Endodermal cell (in vitro differentiated cells): ENCODE measurements at regions not wholly inside any gene's neighbourhood (a gene's known extent, or its start where the extent isn't known, plus 50 kb on each side); places are given as distances from the start of the nearest gene placed in this dataset.
A peak's percentile ranks its signal among the peaks of the same experiment; 100 is the strongest.
"Not testable (repeated sequence)": the region's sequence is repeated elsewhere in the genome, so short reads cannot be mapped to it uniquely, and the experiment has no call there.

Experiments used
- DNase-seq: peaks from one replicate; pipeline ENCODE4 v3.0.0-alpha.2; 2017
- H3K27ac ChIP-seq: 2 replicates; pipeline ENCODE4 v1.5.1; 2013; ENCODE audit warnings: mild to moderate bottlenecking, low read depth, low read length, moderate library complexity
- H3K27me3 ChIP-seq: 2 replicates; pipeline ENCODE4 v1.6.1; 2013; ENCODE audit warnings: mild to moderate bottlenecking, low read length, moderate library complexity; ENCODE audit not compliant: insufficient read depth, control insufficient read depth, poor library complexity, severe bottlenecking
- H3K36me3 ChIP-seq: 2 replicates; pipeline ENCODE4 v1.7.0; 2013; ENCODE audit warnings: mild to moderate bottlenecking, low read length, moderate library complexity; ENCODE audit not compliant: control insufficient read depth, insufficient read depth
- H3K4me1 ChIP-seq: one replicate; pipeline ENCODE4 v1.7.0; 2013; ENCODE audit warnings: low read length; ENCODE audit not compliant: control insufficient read depth, insufficient read depth
- H3K4me3 ChIP-seq: 2 replicates; pipeline ENCODE4 v1.5.1; 2013; ENCODE audit warnings: mild to moderate bottlenecking, low read length, moderate library complexity
- H3K9ac ChIP-seq: 2 replicates; pipeline ENCODE4 v1.6.1; 2013; ENCODE audit warnings: mild to moderate bottlenecking, low read length, moderate library complexity; ENCODE audit not compliant: poor library complexity, severe bottlenecking; ENCODE audit errors: extremely low read depth
- H3K9me3 ChIP-seq: 2 replicates; pipeline ENCODE4 v1.6.1; 2013; ENCODE audit warnings: mild to moderate bottlenecking, low read length, moderate library complexity; ENCODE audit not compliant: control insufficient read depth
- H3K27ac Mint-ChIP-seq: 2 replicates; pipeline ENCODE4 v1.8.0; 2020; ENCODE audit warnings: mixed read lengths
- H3K27me3 Mint-ChIP-seq: 2 replicates; pipeline ENCODE4 v1.8.0; 2021; ENCODE audit warnings: mild to moderate bottlenecking, mixed read lengths; ENCODE audit not compliant: insufficient read depth
- H3K36me3 Mint-ChIP-seq: 2 replicates; pipeline ENCODE4 v1.8.0; 2020; ENCODE audit warnings: low read depth, mixed read lengths
- H3K4me1 Mint-ChIP-seq: 2 replicates; pipeline ENCODE4 v1.8.0; 2020; ENCODE audit warnings: mixed read lengths
- H3K4me3 Mint-ChIP-seq: 2 replicates; pipeline ENCODE4 v1.8.0; 2020; ENCODE audit warnings: mild to moderate bottlenecking, moderate library complexity, mixed read lengths
- H3K9me3 Mint-ChIP-seq: 2 replicates; pipeline ENCODE4 v1.8.0; 2020; ENCODE audit warnings: mild to moderate bottlenecking, mixed read lengths
- CTCF ChIP-seq: fragments of 200-600 bp; sonication (generic); conservative IDR thresholded peaks from 2 replicates; pipeline ENCODE4 v1.5.0; 2021; ENCODE audit warnings: antibody characterized with exemption, mild to moderate bottlenecking
- WGBS, 2 experiments: methylation state at CpG; one replicate each; pipeline versions ENCODE4 v1.1.5 to v1.1.7; 2013; ENCODE audit warnings: missing lambda C conversion rate in 2 of 2, mixed read lengths in 1 of 2; ENCODE audit not compliant: insufficient coverage in 1 of 2, insufficient read length in 1 of 2; 5-methylcytosine and 5-hydroxymethylcytosine counted together

- no peaks in the 10 kb centered on the region for H3K9me3 Mint-ChIP-seq
- peaks cover 5% of the 10 kb centered on the region for H3K4me1 Mint-ChIP-seq
- no peak overlapping the region for H3K9ac ChIP-seq
- H3K27me3 Mint-ChIP-seq: no peaks in the 10 kb centered on the region
- no peak for TF ChIP-seq CTCF
- no peaks in the 10 kb centered on the region for H3K9me3 ChIP-seq
- no peak overlapping the region for H3K4me3 Mint-ChIP-seq
- WGBS, 2 experiments: 83% methylated on average over 1 to 5 of the region's 5 CpGs
- no peaks in the 10 kb centered on the region for H3K36me3 Mint-ChIP-seq
- no peak for DNase-seq
- H3K27ac Mint-ChIP-seq: no peak overlapping the region
- H3K4me1 ChIP-seq: peaks cover 10% of the 10 kb centered on the region
- H3K36me3 ChIP-seq: no peaks in the 10 kb centered on the region
- no peak overlapping the region for H3K4me3 ChIP-seq
- no peak overlapping the region for H3K27ac ChIP-seq
- H3K27me3 ChIP-seq: no peaks in the 10 kb centered on the region
Measured at GRCh38 chr7:106583706-106584690, 77.0 kb downstream of the CCDC71L start.

- Histone ChIP-seq H3K4me1 (peaks cover 5% of the 10 kb centered on the region), H3K9ac (no peak overlapping the region), H3K4me3 (no peak overlapping the region), H3K36me3 (no peaks in the 10 kb centered on the region), H3K9me3 (no peaks in the 10 kb centered on the region), H3K27ac (no peak overlapping the region), H3K27me3 (no peaks in the 10 kb centered on the region)
- no peaks in the 10 kb centered on the region for H3K27me3 Mint-ChIP-seq
- TF ChIP-seq CTCF: no peak
- no peaks in the 10 kb centered on the region for H3K36me3 Mint-ChIP-seq
- no peaks in the 10 kb centered on the region for H3K9me3 Mint-ChIP-seq
- no peak overlapping the region for H3K4me3 Mint-ChIP-seq
- H3K27ac Mint-ChIP-seq: no peak overlapping the region
- no peak for DNase-seq
- 95 to 100% methylated on average over 1 to 2 of the region's 2 CpGs for WGBS, 2 experiments
- H3K4me1 Mint-ChIP-seq: peaks cover 4% of the 10 kb centered on the region
Measured at GRCh38 chr7:106583100-106583499, 77.9 kb downstream of the CCDC71L start.

- TF ChIP-seq CTCF: peak; percentile 36
- no peak overlapping the region for H3K27ac Mint-ChIP-seq
- H3K36me3 ChIP-seq: no peaks in the 10 kb centered on the region
- peaks cover 4% of the 10 kb centered on the region for H3K4me1 Mint-ChIP-seq
- H3K9ac ChIP-seq: no peak overlapping the region
- no peak overlapping the region for H3K4me3 ChIP-seq
- no peaks in the 10 kb centered on the region for H3K9me3 ChIP-seq
- H3K4me3 Mint-ChIP-seq: no peak overlapping the region
- DNase-seq: no peak
- H3K36me3 Mint-ChIP-seq: no peaks in the 10 kb centered on the region
- WGBS, 2 experiments: 97 to 100% methylated on average over 1 to 2 of the region's 2 CpGs
- peaks cover 5% of the 10 kb centered on the region for H3K4me1 ChIP-seq
- no peaks in the 10 kb centered on the region for H3K27me3 Mint-ChIP-seq
- H3K27me3 ChIP-seq: no peaks in the 10 kb centered on the region
- no peak overlapping the region for H3K27ac ChIP-seq
- no peaks in the 10 kb centered on the region for H3K9me3 Mint-ChIP-seq
Measured at GRCh38 chr7:106582365-106582764, 78.6 kb downstream of the CCDC71L start.

- H3K9me3 ChIP-seq, H3K9ac ChIP-seq, H3K4me3 ChIP-seq, H3K27me3 Mint-ChIP-seq, H3K27ac Mint-ChIP-seq, DNase-seq, H3K4me1 ChIP-seq, H3K27me3 ChIP-seq, H3K4me3 Mint-ChIP-seq, H3K36me3 Mint-ChIP-seq, H3K9me3 Mint-ChIP-seq, H3K4me1 Mint-ChIP-seq, H3K36me3 ChIP-seq, H3K27ac ChIP-seq: not testable (repeated sequence)
- 93 to 100% methylated on average over 5 to 13 of the region's 13 CpGs for WGBS, 2 experiments
Measured at GRCh38 chr7:106579086-106579485, 81.9 kb downstream of the CCDC71L start.
